Psoas muscle (tissue), 7 donors: ENCODE measurements at regions not wholly inside any gene's neighbourhood (a gene's known extent, or its start where the extent isn't known, plus 50 kb on each side); places are given as distances from the start of the nearest gene placed in this dataset.

Experiments used
- ATAC-seq, 4 donors: fragments of 200-7000 bp; cut with Tn5 transposase; one replicate each; pipeline ENCODE4 v1.9.1; 2020; ENCODE audit warnings: moderate library complexity in 3 of 4, mild to moderate bottlenecking in 2 of 4
- DNase-seq, 2 donors: peaks; one replicate each; pipeline ENCODE4 v3.0.0-alpha.2; 2020
- H3K27ac ChIP-seq: fragments of 200-600 bp; one replicate; pipeline ENCODE4 v1.8.0; 2022
- H3K27me3 ChIP-seq, 3 donors: fragments of 200-600 bp in 1 of 3; one replicate each; pipeline versions ENCODE4 v1.6.1 to v1.8.0; 2013 to 2022; ENCODE audit warnings: low read length in 2 of 3, mild to moderate bottlenecking in 2 of 3, moderate library complexity in 1 of 3; ENCODE audit not compliant: insufficient read depth in 3 of 3
- H3K36me3 ChIP-seq, 2 donors: fragments of 200-600 bp in 1 of 2; one replicate each; pipeline versions ENCODE4 v1.6.1 to v1.8.0; 2013 to 2022; ENCODE audit warnings: low read depth in 1 of 2, mild to moderate bottlenecking in 1 of 2, moderate library complexity in 1 of 2; ENCODE audit not compliant: insufficient read depth in 1 of 2
- H3K4me1 ChIP-seq: fragments of 200-600 bp; one replicate; pipeline ENCODE4 v1.8.0; 2022
- H3K4me3 ChIP-seq: fragments of 200-600 bp; one replicate; pipeline ENCODE4 v1.8.0; 2022; ENCODE audit warnings: mild to moderate bottlenecking
- H3K9me3 ChIP-seq: fragments of 200-600 bp; one replicate; pipeline ENCODE4 v1.8.0; 2022
- WGBS, 3 donors: extraction: QIAGEN DNeasy Blood & Tissue Kit; methylation state at CpG; one replicate each; pipeline versions ENCODE4 v1.1.6 to v1.1.7; 2013; 5-methylcytosine and 5-hydroxymethylcytosine counted together
- intact Hi-C, 2 donors: fragments of 100-400 bp; cut with DNase I; formaldehyde crosslinking; loops; one replicate each; pipeline versions ENCODE4 v1.11.0 to v1.14.2; 2022
- TF ChIP-seq, protein P1 (sequence below): fragments of 200-600 bp; IDR thresholded peaks from one replicate; pipeline ENCODE4 v1.8.0; 2022; ENCODE audit warnings: antibody characterized with exemption
- donor health status: healthy with polysubstance abuse.
- donor health status: DM: no; HTN: no; CAD: no; lungs with moderate emphysema.
- donor health status: Bipolar disorder and iron deficiency.
- donor health status: healthy.
- donor health status: DM: yes; HTN: yes; CAD: no.
- donor health status: DM: no; HTN: no; CAD: no.
- donor health status: DM: yes; HTN: yes; CAD: no.

DNA sequence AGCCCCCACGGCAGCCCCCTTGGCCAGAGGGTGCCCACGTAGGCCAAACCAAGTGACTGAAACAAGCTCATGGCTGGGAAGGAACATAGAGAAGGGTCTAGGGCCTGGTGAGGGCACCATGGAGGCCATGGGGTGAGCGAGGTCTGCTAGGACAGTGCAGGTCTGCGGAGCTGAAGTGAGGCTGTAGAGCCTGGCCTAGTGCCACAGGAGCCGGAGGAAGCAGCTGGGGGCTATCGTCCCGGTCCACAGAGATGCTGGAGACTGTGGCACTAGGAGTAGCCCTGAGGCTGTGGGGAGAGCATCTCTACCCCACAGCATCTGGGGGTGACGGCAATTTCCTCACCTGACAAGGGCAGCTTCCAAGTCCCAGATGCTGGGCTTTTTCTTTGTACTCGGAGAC is 150.3 kb downstream of the ZNF22 start:
- DNase-seq, result no peak
- no peak for ATAC-seq
- 79 to 87% (median 83%) methylated on average over 9 of the region's 9 CpGs for WGBS, 3 donors
- no peaks in the 10 kb centered on the region for H3K27me3 ChIP-seq
- no peak overlapping the region for H3K27ac ChIP-seq
- no peak overlapping the region for H3K4me3 ChIP-seq
- intact Hi-C loops, result no loop called here
- H3K4me1 ChIP-seq, result no peaks in the 10 kb centered on the region
- TF ChIP-seq, protein P1, sequence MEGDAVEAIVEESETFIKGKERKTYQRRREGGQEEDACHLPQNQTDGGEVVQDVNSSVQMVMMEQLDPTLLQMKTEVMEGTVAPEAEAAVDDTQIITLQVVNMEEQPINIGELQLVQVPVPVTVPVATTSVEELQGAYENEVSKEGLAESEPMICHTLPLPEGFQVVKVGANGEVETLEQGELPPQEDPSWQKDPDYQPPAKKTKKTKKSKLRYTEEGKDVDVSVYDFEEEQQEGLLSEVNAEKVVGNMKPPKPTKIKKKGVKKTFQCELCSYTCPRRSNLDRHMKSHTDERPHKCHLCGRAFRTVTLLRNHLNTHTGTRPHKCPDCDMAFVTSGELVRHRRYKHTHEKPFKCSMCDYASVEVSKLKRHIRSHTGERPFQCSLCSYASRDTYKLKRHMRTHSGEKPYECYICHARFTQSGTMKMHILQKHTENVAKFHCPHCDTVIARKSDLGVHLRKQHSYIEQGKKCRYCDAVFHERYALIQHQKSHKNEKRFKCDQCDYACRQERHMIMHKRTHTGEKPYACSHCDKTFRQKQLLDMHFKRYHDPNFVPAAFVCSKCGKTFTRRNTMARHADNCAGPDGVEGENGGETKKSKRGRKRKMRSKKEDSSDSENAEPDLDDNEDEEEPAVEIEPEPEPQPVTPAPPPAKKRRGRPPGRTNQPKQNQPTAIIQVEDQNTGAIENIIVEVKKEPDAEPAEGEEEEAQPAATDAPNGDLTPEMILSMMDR, result no peak
- H3K36me3 ChIP-seq, result no peaks in the 10 kb centered on the region
- H3K9me3 ChIP-seq, result no peaks in the 10 kb centered on the region

- DNase-seq (no peak), ATAC-seq (no peak)
- TF ChIP-seq, protein P1, result no peak
- intact Hi-C loops, result no loop called here
- no peaks in the 10 kb centered on the region for H3K9me3 ChIP-seq
- H3K4me1 ChIP-seq, result no peaks in the 10 kb centered on the region
- H3K27ac ChIP-seq, result no peak overlapping the region
- no peak overlapping the region for H3K4me3 ChIP-seq
- H3K36me3 ChIP-seq, result no peaks in the 10 kb centered on the region
- 59 to 66% (median 62%) methylated on average over 18 of the region's 18 CpGs for WGBS, 3 donors
- H3K27me3 ChIP-seq, result no peaks in the 10 kb centered on the region
Measured at GRCh38 chr10:45151467-45152214, 150.9 kb downstream of the ZNF22 start.

DNA sequence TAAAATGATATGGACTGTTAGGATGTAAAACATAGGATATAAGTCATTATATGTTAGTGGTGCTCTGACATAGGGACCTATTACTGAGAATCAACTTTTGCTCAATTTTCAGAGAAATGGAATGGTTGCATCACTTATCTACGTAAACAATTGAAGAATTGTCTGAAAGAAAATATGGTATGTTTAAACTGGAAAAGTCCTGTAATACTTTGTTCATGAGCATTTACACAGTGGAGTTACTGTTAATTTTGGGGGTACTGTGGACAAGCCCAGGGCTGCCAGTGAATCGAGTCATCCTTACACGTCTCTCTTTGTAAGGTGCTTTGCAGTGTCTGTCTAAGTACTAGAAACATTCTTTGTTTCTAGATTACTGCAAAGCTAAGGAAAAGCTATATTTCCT is 152.0 kb downstream of the ZNF22 start:
- WGBS, 3 donors, result 83 to 87% (median 86%) methylated on average over 3 of the region's 3 CpGs
- TF ChIP-seq, protein P1, result no peak
- intact Hi-C loops, result no loop called here
- Histone ChIP-seq H3K27me3 (no peaks in the 10 kb centered on the region), H3K4me3 (no peak overlapping the region), H3K4me1 (no peaks in the 10 kb centered on the region), H3K27ac (no peak overlapping the region), H3K36me3 (no peaks in the 10 kb centered on the region), H3K9me3 (no peaks in the 10 kb centered on the region)
- no peak for ATAC-seq
- DNase-seq, result no peak

DNA sequence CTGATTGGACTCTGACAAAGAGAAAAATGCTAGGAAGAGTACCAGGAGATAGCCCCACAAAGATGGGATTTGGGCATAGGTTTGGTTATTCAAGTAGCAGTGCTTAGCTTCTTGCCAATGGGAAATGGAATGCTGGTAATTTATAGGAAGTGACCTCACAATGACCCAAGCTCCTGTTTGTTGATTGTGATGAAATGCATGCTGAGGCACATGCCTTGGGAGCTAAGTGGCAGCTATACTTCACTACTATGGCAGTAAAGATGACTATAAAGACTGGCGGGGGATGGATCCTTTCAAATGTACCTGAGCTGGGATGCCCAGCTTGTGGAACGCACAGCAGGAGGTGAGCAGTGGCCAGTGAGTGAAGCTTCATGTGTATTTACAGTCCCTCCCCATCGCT is 153.8 kb downstream of the ZNF22 start:
- Histone ChIP-seq H3K36me3 (no peaks in the 10 kb centered on the region), H3K4me3 (no peak overlapping the region), H3K27ac (no peak overlapping the region), H3K4me1 (no peaks in the 10 kb centered on the region), H3K9me3 (no peaks in the 10 kb centered on the region), H3K27me3 (no peaks in the 10 kb centered on the region)
- WGBS, 3 donors, result 85 to 87% (median 86%) methylated on average over 3 of the region's 3 CpGs
- intact Hi-C loops, result no loop called here
- TF ChIP-seq, protein P1, result no peak
- ATAC-seq, result no peak
- DNase-seq, result no peak

GRCh38 chr10:45155784-45156183 is 155.1 kb downstream of the ZNF22 start:
- WGBS, 3 donors, result 82 to 86% (median 84%) methylated on average over 5 of the region's 5 CpGs
- no peaks in the 10 kb centered on the region for H3K36me3 ChIP-seq
- DNase-seq (no peak), ATAC-seq (no peak)
- no peak overlapping the region for H3K4me3 ChIP-seq
- TF ChIP-seq, protein P1, result no peak
- H3K27me3 ChIP-seq, result no peaks in the 10 kb centered on the region
- intact Hi-C loops, result no loop called here
- H3K4me1 ChIP-seq, result no peaks in the 10 kb centered on the region
- H3K9me3 ChIP-seq, result no peaks in the 10 kb centered on the region
- no peak overlapping the region for H3K27ac ChIP-seq
